ENCODE measurements at regions not wholly inside any gene's neighbourhood (a gene's known extent, or its start where the extent isn't known, plus 50 kb on each side); places are given as distances from the start of the nearest gene placed in this dataset.

GRCh38 chr20:40891351-40891750, 137.3 kb upstream of the TOP1 start:
- Histone ChIP-seq H3K4me3 (ENCODE audit: insufficient read depth in 1 of 2, low read depth in 1 of 2, low read length in 2 of 2) (no peak overlapping the region), H2BK5ac (ENCODE audit: low read depth, low read length, poor library complexity, severe bottlenecking) (no peak overlapping the region)

DNA sequence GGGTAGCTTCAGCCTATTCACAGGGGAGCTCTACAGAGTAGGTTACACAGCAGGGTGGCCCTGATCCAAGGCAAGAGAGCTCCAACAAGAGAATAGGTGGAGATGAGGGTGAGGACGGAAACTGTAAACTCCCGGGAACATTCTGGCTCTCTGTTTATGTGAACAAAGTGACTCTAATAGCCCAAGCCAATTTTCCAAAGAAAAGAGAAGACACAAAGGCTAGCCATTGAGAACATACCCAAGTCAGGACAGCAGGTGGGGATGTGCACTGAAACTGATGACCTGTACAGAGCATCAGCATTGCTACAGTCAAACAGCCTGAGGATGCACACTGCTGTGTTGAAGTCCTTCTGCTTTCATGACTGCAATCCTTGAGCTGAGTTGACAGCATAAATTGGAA, 136.0 kb upstream of the TOP1 start:
- Histone ChIP-seq H3K9me3 (ENCODE audit: control insufficient read depth, low read length) (no peaks in the 10 kb centered on the region), H3K4me2 (ENCODE audit: low read length, poor library complexity, severe bottlenecking) (no peak overlapping the region), H2BK120ac (ENCODE audit: low read depth, low read length) (no peak overlapping the region), H2AK5ac (ENCODE audit: low read length, severe bottlenecking) (no peak overlapping the region), H3K4me3 (ENCODE audit: insufficient read depth in 1 of 2, low read depth in 1 of 2, low read length in 2 of 2) (no peak overlapping the region), H2BK15ac (ENCODE audit: low read depth, poor library complexity, severe bottlenecking) (no peak overlapping the region), H2BK5ac (ENCODE audit: low read depth, low read length, poor library complexity, severe bottlenecking) (no peak overlapping the region), H3K9ac (ENCODE audit: low read length) (no peak overlapping the region), H2BK12ac (ENCODE audit: low read length in 2 of 2) (no peak overlapping the region), H3K36me3 (ENCODE audit: control insufficient read depth in 1 of 2, insufficient read depth in 2 of 2, low read depth in 1 of 2, low read length in 2 of 2) (no peaks in the 10 kb centered on the region), H3K14ac (ENCODE audit: low read length in 2 of 2) (peak overlapping the region in 1 of 2 experiments; percentile 6), H4K91ac (ENCODE audit: low read length) (no peak overlapping the region), H3K4me1 (ENCODE audit: control insufficient read depth, insufficient read depth, low read depth, low read length) (no peaks in the 10 kb centered on the region), H3K27ac (ENCODE audit: low read length, poor library complexity, severe bottlenecking) (no peak overlapping the region), H3K79me1 (replicated peaks; ENCODE audit: low read length, poor library complexity, severe bottlenecking) (no peaks in the 10 kb centered on the region), H3K27me3 (ENCODE audit: control insufficient read depth in 1 of 2, insufficient read depth in 1 of 2, low read length in 2 of 2) (peaks cover 21 to 46% of the 10 kb centered on the region in 2 experiments), H3K23ac (ENCODE audit: low read length in 2 of 2) (no peak overlapping the region), H4K8ac (ENCODE audit: low read length) (no peak overlapping the region), H3K18ac (ENCODE audit: low read depth in 1 of 2, low read length in 2 of 2) (no peak overlapping the region), H2AFZ (ENCODE audit: low read depth, low read length) (no peak overlapping the region), H3K4ac (ENCODE audit: low read depth in 1 of 2, low read length in 2 of 2) (no peak overlapping the region)
- WGBS, result 94% methylated on average over 2 of the region's 2 CpGs
- DNase-seq, result no peak

More at GRCh38 chr20:40891351-40891750, 137.3 kb upstream of the TOP1 start:
- H2BK120ac ChIP-seq (ENCODE audit: low read depth, low read length), result no peak overlapping the region
- no peaks in the 10 kb centered on the region for H3K79me1 ChIP-seq (replicated peaks; ENCODE audit: low read length, poor library complexity, severe bottlenecking)
- no peak overlapping the region for H3K18ac ChIP-seq (ENCODE audit: low read depth in 1 of 2, low read length in 2 of 2)
- H2BK15ac ChIP-seq (ENCODE audit: low read depth, poor library complexity, severe bottlenecking), result no peak overlapping the region
- H2AK5ac ChIP-seq (ENCODE audit: low read length, severe bottlenecking), result no peak overlapping the region
- H3K14ac ChIP-seq (ENCODE audit: low read length in 2 of 2), result no peak overlapping the region
- H3K4me2 ChIP-seq (ENCODE audit: low read length, poor library complexity, severe bottlenecking), result no peak overlapping the region
- H3K27me3 ChIP-seq (ENCODE audit: control insufficient read depth in 1 of 2, insufficient read depth in 1 of 2, low read length in 2 of 2), result peaks cover 21 to 46% of the 10 kb centered on the region in 2 experiments
- no peaks in the 10 kb centered on the region for H3K9me3 ChIP-seq (ENCODE audit: control insufficient read depth, low read length)
- no peak overlapping the region for H3K9ac ChIP-seq (ENCODE audit: low read length)
- no peak overlapping the region for H2BK12ac ChIP-seq (ENCODE audit: low read length in 2 of 2)
- no peak overlapping the region for H3K23ac ChIP-seq (ENCODE audit: low read length in 2 of 2)
- H2AFZ ChIP-seq (ENCODE audit: low read depth, low read length), result no peak overlapping the region
- no peak overlapping the region for H3K4ac ChIP-seq (ENCODE audit: low read depth in 1 of 2, low read length in 2 of 2)
- no peak overlapping the region for H3K27ac ChIP-seq (ENCODE audit: low read length, poor library complexity, severe bottlenecking)
- DNase-seq, result no peak
- no peak overlapping the region for H4K91ac ChIP-seq (ENCODE audit: low read length)
- no peaks in the 10 kb centered on the region for H3K4me1 ChIP-seq (ENCODE audit: control insufficient read depth, insufficient read depth, low read depth, low read length)
- no peaks in the 10 kb centered on the region for H3K36me3 ChIP-seq (ENCODE audit: control insufficient read depth in 1 of 2, insufficient read depth in 2 of 2, low read depth in 1 of 2, low read length in 2 of 2)
- H4K8ac ChIP-seq (ENCODE audit: low read length), result no peak overlapping the region

DNA sequence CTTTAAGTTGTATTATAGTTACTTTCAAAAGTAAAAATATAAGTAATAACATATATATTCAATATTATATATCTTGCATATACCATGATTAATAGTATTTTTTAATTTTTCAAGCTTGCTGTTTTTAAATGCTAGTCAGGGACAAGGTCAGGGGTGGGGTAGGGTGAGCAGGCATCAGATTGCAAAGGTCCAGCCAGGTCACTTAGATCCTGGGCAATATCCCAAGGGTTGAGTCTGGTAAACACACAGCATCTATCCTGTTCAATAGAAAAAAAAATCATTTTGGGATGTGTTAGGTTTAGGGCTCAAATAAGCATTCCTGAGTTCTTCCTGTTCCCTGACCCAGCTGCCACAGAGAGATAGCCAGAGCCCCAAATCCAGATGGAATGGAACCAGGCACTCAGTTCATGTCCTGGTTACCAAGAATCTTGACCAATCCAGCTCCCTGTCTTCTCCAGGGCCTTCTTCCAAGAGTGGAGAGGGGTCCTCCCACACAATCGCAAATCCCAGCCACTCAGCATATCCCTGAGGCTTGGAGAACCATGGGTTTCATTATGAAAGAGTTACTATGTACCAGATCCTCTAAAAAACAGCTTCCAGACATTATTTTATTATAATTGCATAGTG, 134.9 kb upstream of the TOP1 start:
- no peak overlapping the region for H4K8ac ChIP-seq (ENCODE audit: low read length)

DNA sequence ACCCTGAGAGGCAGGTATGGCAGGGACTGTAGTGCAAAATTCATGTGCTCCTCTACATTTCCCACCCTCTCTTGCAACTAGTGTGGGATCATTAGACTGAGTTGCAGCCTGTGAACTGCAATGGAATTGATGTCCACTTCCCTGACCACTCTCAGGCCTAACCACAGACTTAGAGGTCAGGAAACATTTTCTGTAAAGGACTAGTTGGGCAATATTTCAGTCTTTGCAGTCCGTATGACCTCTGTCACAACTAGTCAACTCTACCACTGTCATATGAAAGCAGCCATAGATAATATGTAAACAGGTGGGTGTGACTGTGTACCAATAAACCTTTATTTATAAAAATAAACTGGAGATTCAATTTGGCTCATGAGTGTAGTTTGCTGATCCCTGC, 134.4 kb upstream of the TOP1 start:
- Histone ChIP-seq H3K4me2 (ENCODE audit: low read length, poor library complexity, severe bottlenecking) (no peak overlapping the region), H3K36me3 (ENCODE audit: control insufficient read depth in 1 of 2, insufficient read depth in 2 of 2, low read depth in 1 of 2, low read length in 2 of 2) (no peaks in the 10 kb centered on the region), H2AFZ (ENCODE audit: low read depth, low read length) (no peak overlapping the region), H3K79me1 (replicated peaks; ENCODE audit: low read length, poor library complexity, severe bottlenecking) (no peaks in the 10 kb centered on the region), H3K9me3 (ENCODE audit: control insufficient read depth, low read length) (no peaks in the 10 kb centered on the region), H3K4me1 (ENCODE audit: control insufficient read depth, insufficient read depth, low read depth, low read length) (no peaks in the 10 kb centered on the region), H3K14ac (ENCODE audit: low read length in 2 of 2) (no peak overlapping the region), H3K18ac (ENCODE audit: low read depth in 1 of 2, low read length in 2 of 2) (no peak overlapping the region), H3K9ac (ENCODE audit: low read length) (no peak overlapping the region), H2BK12ac (ENCODE audit: low read length in 2 of 2) (no peak overlapping the region), H2AK5ac (ENCODE audit: low read length, severe bottlenecking) (no peak overlapping the region), H3K27me3 (ENCODE audit: control insufficient read depth in 1 of 2, insufficient read depth in 1 of 2, low read length in 2 of 2) (peaks cover 21 to 46% of the 10 kb centered on the region in 2 experiments), H3K4ac (ENCODE audit: low read depth in 1 of 2, low read length in 2 of 2) (no peak overlapping the region), H3K4me3 (ENCODE audit: insufficient read depth in 1 of 2, low read depth in 1 of 2, low read length in 2 of 2) (no peak overlapping the region), H3K27ac (ENCODE audit: low read length, poor library complexity, severe bottlenecking) (no peak overlapping the region), H4K8ac (ENCODE audit: low read length) (no peak overlapping the region), H2BK120ac (ENCODE audit: low read depth, low read length) (no peak overlapping the region), H4K91ac (ENCODE audit: low read length) (no peak overlapping the region), H2BK15ac (ENCODE audit: low read depth, poor library complexity, severe bottlenecking) (no peak overlapping the region), H2BK5ac (ENCODE audit: low read depth, low read length, poor library complexity, severe bottlenecking) (no peak overlapping the region), H3K23ac (ENCODE audit: low read length in 2 of 2) (no peak overlapping the region)
- DNase-seq, result peak; percentile 25
- no CpG with 5 or more reads among the region's 1 CpG for WGBS

More for the DNA sequence above, 134.9 kb upstream of the TOP1 start:
- whole genome bisulfite sequencing, result no CpG with 5 or more reads among the region's 1 CpG
- DNase-seq, result no peak
- no peak overlapping the region for H2BK120ac ChIP-seq (ENCODE audit: low read depth, low read length)
- H3K9ac ChIP-seq (ENCODE audit: low read length), result no peak overlapping the region
- H2BK12ac ChIP-seq (ENCODE audit: low read length in 2 of 2), result no peak overlapping the region
- H2AFZ ChIP-seq (ENCODE audit: low read depth, low read length), result no peak overlapping the region
- no peak overlapping the region for H2AK5ac ChIP-seq (ENCODE audit: low read length, severe bottlenecking)
- H3K79me1 ChIP-seq (replicated peaks; ENCODE audit: low read length, poor library complexity, severe bottlenecking), result no peaks in the 10 kb centered on the region
- no peak overlapping the region for H3K23ac ChIP-seq (ENCODE audit: low read length in 2 of 2)
- H3K4me1 ChIP-seq (ENCODE audit: control insufficient read depth, insufficient read depth, low read depth, low read length), result no peaks in the 10 kb centered on the region
- H3K27me3 ChIP-seq (ENCODE audit: control insufficient read depth in 1 of 2, insufficient read depth in 1 of 2, low read length in 2 of 2), result peaks cover 21 to 46% of the 10 kb centered on the region in 2 experiments
- no peak overlapping the region for H3K4me2 ChIP-seq (ENCODE audit: low read length, poor library complexity, severe bottlenecking)
- no peak overlapping the region for H3K4me3 ChIP-seq (ENCODE audit: insufficient read depth in 1 of 2, low read depth in 1 of 2, low read length in 2 of 2)
- no peaks in the 10 kb centered on the region for H3K9me3 ChIP-seq (ENCODE audit: control insufficient read depth, low read length)
- H3K14ac ChIP-seq (ENCODE audit: low read length in 2 of 2), result no peak overlapping the region
- H3K18ac ChIP-seq (ENCODE audit: low read depth in 1 of 2, low read length in 2 of 2), result no peak overlapping the region
- H3K36me3 ChIP-seq (ENCODE audit: control insufficient read depth in 1 of 2, insufficient read depth in 2 of 2, low read depth in 1 of 2, low read length in 2 of 2), result no peaks in the 10 kb centered on the region
- H3K4ac ChIP-seq (ENCODE audit: low read depth in 1 of 2, low read length in 2 of 2), result no peak overlapping the region
- H4K91ac ChIP-seq (ENCODE audit: low read length), result no peak overlapping the region
- H2BK5ac ChIP-seq (ENCODE audit: low read depth, low read length, poor library complexity, severe bottlenecking), result no peak overlapping the region
- no peak overlapping the region for H3K27ac ChIP-seq (ENCODE audit: low read length, poor library complexity, severe bottlenecking)
- no peak overlapping the region for H2BK15ac ChIP-seq (ENCODE audit: low read depth, poor library complexity, severe bottlenecking)

Data from mesenchymal stem cell (in vitro differentiated cells and primary cell).